Adrenal gland (tissue), 9 donors: ENCODE measurements at regions not wholly inside any gene's neighbourhood (a gene's known extent, or its start where the extent isn't known, plus 50 kb on each side); places are given as distances from the start of the nearest gene placed in this dataset.

ENCODE experiments used
- DNase-seq, 7 donors: peaks; one replicate each; pipeline ENCODE4 v3.0.0-alpha.2; 2019 to 2020
- H3K27ac ChIP-seq, 5 donors: fragments of 200-600 bp; sonication (generic) in 4 of 5; 1 replicate in 3 of 5; 2 replicates in 2 of 5; pipeline versions ENCODE4 v1.5.1 to v1.8.0; 2016 to 2020; ENCODE audit warnings: mild to moderate bottlenecking in 1 of 5
- H3K27me3 ChIP-seq: fragments of 200-600 bp; 2 replicates; pipeline ENCODE4 v1.8.0; 2021
- H3K36me3 ChIP-seq, 2 donors: fragments of 200-600 bp; replicated peaks in 1 of 2; 1 replicate in 1 of 2; 2 replicates in 1 of 2; pipeline versions ENCODE4 v1.5.1 to v1.8.0; 2018 to 2022
- H3K4me1 ChIP-seq, 2 donors: fragments of 200-600 bp; replicated peaks in 1 of 2; 1 replicate in 1 of 2; 2 replicates in 1 of 2; pipeline versions ENCODE4 v1.5.1 to v1.8.0; 2018 to 2021
- H3K4me3 ChIP-seq, 4 donors: fragments of 200-600 bp; sonication (generic) in 3 of 4; one replicate each; pipeline ENCODE4 v1.5.1; 2016 to 2018
- H3K9me3 ChIP-seq, 3 donors: fragments of 200-600 bp; sonication (generic) in 1 of 3; replicated peaks in 1 of 3; 1 replicate in 2 of 3; 2 replicates in 1 of 3; pipeline versions ENCODE4 v1.5.1 to v1.8.0; 2016 to 2021
- CTCF ChIP-seq, 6 experiments: fragments of 450-650 bp in 4 of 6; fragments of 200-600 bp in 2 of 6; sonication (generic) in 1 of 6; IDR thresholded peaks; 1 replicate in 5 of 6; 2 replicates in 1 of 6; pipeline versions ENCODE4 v1.5.1 to v1.8.0; 2016 to 2021; ENCODE audit warnings: antibody characterized with exemption in 6 of 6, mild to moderate bottlenecking in 2 of 6, moderate library complexity in 1 of 6
- POLR2A ChIP-seq, 2 donors: fragments of 450-650 bp; IDR thresholded peaks; one replicate each; pipeline ENCODE4 v1.6.1; 2017; ENCODE audit warnings: antibody characterized with exemption in 2 of 2, mild to moderate bottlenecking in 2 of 2, moderate library complexity in 1 of 2
- WGBS, 4 donors: extraction: QIAGEN DNeasy Blood & Tissue Kit in 2 of 4; methylation state at CpG; one replicate each; pipeline versions ENCODE4 v1.1.5 to v1.1.7; 2013 to 2017; 5-methylcytosine and 5-hydroxymethylcytosine counted together
- intact Hi-C, 2 donors: fragments of 100-400 bp; cut with DNase I; formaldehyde crosslinking; loops; one replicate each; pipeline versions ENCODE4 v1.14.1 to v1.15.0; 2022 to 2023
- donor health status: healthy with polysubstance abuse.
- donor health status: Bipolar disorder and iron deficiency.
- donor health status: DM: yes; HTN: yes; CAD: no.
- donor health status: DM: no; HTN: no; CAD: no.
- donor health status: DM: no; HTN: no; CAD: no.

- WGBS, 4 donors = 73 to 90% (median 82%) methylated on average over 3 of the region's 3 CpGs
- intact Hi-C loops = no loop called here
Observed at GRCh38 chrX:10981506-10981905, 129.6 kb upstream of the HCCS start.

GRCh38 chrX:10983526-10983925 lies 127.6 kb upstream of the HCCS start:
- TF ChIP-seq POLR2A (IDR thresholded peaks at IDR 0.05) (no peak), CTCF (IDR thresholded peaks at IDR 0.05) (no peak)
- Histone ChIP-seq H3K36me3 (no peaks in the 10 kb centered on the region), H3K4me3 (no peak overlapping the region), H3K27me3 (no peaks in the 10 kb centered on the region), H3K27ac (no peak overlapping the region), H3K4me1 (no peaks in the 10 kb centered on the region), H3K9me3 (no peaks in the 10 kb centered on the region)
- DNase-seq = no peak
- intact Hi-C loops = no loop called here
- WGBS, 4 donors = 78 to 96% (median 88%) methylated on average over 4 of the region's 4 CpGs

More at GRCh38 chrX:10981506-10981905, 129.6 kb upstream of the HCCS start:
- no peaks in the 10 kb centered on the region for H3K27me3 ChIP-seq
- H3K36me3 ChIP-seq = no peaks in the 10 kb centered on the region
- H3K27ac ChIP-seq = no peak overlapping the region
- no peak for DNase-seq
- no peak overlapping the region for H3K4me3 ChIP-seq
- no peaks in the 10 kb centered on the region for H3K4me1 ChIP-seq
- no peaks in the 10 kb centered on the region for H3K9me3 ChIP-seq
- TF ChIP-seq CTCF (IDR thresholded peaks at IDR 0.05) (no peak), POLR2A (IDR thresholded peaks at IDR 0.05) (no peak)

- no peak for DNase-seq
- Histone ChIP-seq H3K4me1 (no peaks in the 10 kb centered on the region), H3K27ac (no peak overlapping the region), H3K9me3 (no peaks in the 10 kb centered on the region), H3K4me3 (no peak overlapping the region), H3K27me3 (no peaks in the 10 kb centered on the region), H3K36me3 (no peaks in the 10 kb centered on the region)
- intact Hi-C loops = no loop called here
- TF ChIP-seq CTCF (IDR thresholded peaks at IDR 0.05) = no peak
- TF ChIP-seq POLR2A (IDR thresholded peaks at IDR 0.05) = no peak
- WGBS, 4 donors = 57 to 84% (median 70%) methylated on average over 1 of the region's 1 CpG
Observed at GRCh38 chrX:10984213-10984612, 126.9 kb upstream of the HCCS start.

- Histone ChIP-seq H3K9me3 (no peaks in the 10 kb centered on the region), H3K4me3 (no peak overlapping the region), H3K36me3 (no peaks in the 10 kb centered on the region), H3K27ac (no peak overlapping the region), H3K4me1 (no peaks in the 10 kb centered on the region), H3K27me3 (no peaks in the 10 kb centered on the region)
- no peak for TF ChIP-seq POLR2A (IDR thresholded peaks at IDR 0.05)
- no peak for TF ChIP-seq CTCF (IDR thresholded peaks at IDR 0.05)
- no peak for DNase-seq
- intact Hi-C loops = no loop called here
- WGBS, 4 donors = 52 to 92% (median 67%) methylated on average over 2 of the region's 2 CpGs
Observed at GRCh38 chrX:10986616-10987015, 124.5 kb upstream of the HCCS start.
